ENCODE measurements at regions not wholly inside any gene's neighbourhood (a gene's known extent, or its start where the extent isn't known, plus 50 kb on each side); places are given as distances from the start of the nearest gene placed in this dataset.
"Not testable (repeated sequence)": the region's sequence is repeated elsewhere in the genome, so short reads cannot be mapped to it uniquely, and the experiment has no call there.

- Histone ChIP-seq H3K9ac (ENCODE audit: low read length) (no peak overlapping the region), H3K27ac (ENCODE audit: low read depth, low read length) (no peak overlapping the region)
These were observed 262.1 kb downstream of the LPIN1 start for GRCh38 chr2:12008425-12009061.

DNA sequence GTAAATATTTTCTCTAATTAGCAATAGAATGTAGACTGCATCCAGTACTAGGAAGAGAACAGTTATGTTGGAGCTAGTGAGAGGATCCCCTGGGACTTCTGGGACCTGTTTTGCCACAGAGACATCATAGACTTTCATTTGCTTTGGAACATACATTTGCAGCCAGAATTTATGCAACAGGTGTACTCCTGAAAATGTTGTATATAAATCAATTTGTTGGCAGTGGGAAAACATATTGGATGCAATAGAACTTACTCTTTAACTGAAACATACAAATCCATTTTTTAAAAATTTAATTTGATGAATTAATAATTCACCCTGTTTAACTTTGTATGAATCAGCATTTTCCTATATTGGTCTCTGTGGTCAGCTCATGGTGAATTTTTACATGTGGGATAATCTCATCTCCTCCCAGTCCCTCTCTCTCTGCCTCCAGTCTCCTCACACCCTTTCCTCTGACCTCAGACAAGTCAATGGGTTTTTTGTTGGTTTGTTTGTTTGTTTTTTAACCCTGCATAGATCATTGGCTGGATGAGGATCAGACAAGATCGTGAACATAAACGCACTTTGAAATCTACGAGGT lies 263.0 kb downstream of the LPIN1 start:
- Histone ChIP-seq H3K36me3 (ENCODE audit: control insufficient read depth, insufficient read depth, low read length) (no peaks in the 10 kb centered on the region), H3K9me3 (ENCODE audit: control insufficient read depth, insufficient read depth, low read depth, low read length) (no peaks in the 10 kb centered on the region), H3K4me1 (ENCODE audit: control insufficient read depth, insufficient read depth, low read length) (peaks cover 18% of the 10 kb centered on the region), H3K9ac (ENCODE audit: low read length) (no peak overlapping the region), H3K4me3 (ENCODE audit: low read depth, low read length) (no peak overlapping the region), H3K27ac (ENCODE audit: low read depth, low read length) (no peak overlapping the region), H3K27me3 (ENCODE audit: control insufficient read depth, insufficient read depth, low read length) (no peaks in the 10 kb centered on the region)

More at GRCh38 chr2:12008425-12009061, 262.1 kb downstream of the LPIN1 start:
- H3K36me3 ChIP-seq (ENCODE audit: control insufficient read depth, insufficient read depth, low read length), result no peaks in the 10 kb centered on the region
- H3K4me1 ChIP-seq (ENCODE audit: control insufficient read depth, insufficient read depth, low read length), result peaks cover 18% of the 10 kb centered on the region
- no peaks in the 10 kb centered on the region for H3K9me3 ChIP-seq (ENCODE audit: control insufficient read depth, insufficient read depth, low read depth, low read length)
- H3K4me3 ChIP-seq (ENCODE audit: low read depth, low read length), result no peak overlapping the region
- H3K27me3 ChIP-seq (ENCODE audit: control insufficient read depth, insufficient read depth, low read length), result no peaks in the 10 kb centered on the region

DNA sequence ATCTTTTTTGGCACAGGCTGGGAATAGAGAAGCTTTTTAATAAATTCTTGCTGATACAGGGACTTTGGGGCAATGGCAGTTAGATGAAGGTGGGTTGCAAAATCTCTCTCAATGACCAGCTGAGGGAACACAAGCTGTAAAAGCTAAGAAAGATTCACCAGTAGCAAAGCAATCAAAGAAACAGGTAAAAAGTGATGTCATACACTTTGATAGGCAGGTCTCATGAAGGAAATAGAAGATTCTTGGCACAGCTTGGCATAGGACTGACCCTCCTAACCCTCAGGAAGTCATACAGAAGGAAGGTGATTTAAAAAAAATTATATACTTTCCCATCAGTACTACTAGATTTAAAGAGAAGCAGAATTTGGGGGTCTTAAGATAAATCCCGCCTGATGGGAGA lies 263.6 kb downstream of the LPIN1 start:
- no peak overlapping the region for H3K9ac ChIP-seq (ENCODE audit: low read length)
- H3K36me3 ChIP-seq (ENCODE audit: control insufficient read depth, insufficient read depth, low read length), result no peaks in the 10 kb centered on the region
- H3K9me3 ChIP-seq (ENCODE audit: control insufficient read depth, insufficient read depth, low read depth, low read length), result no peaks in the 10 kb centered on the region
- no peaks in the 10 kb centered on the region for H3K27me3 ChIP-seq (ENCODE audit: control insufficient read depth, insufficient read depth, low read length)
- no peak overlapping the region for H3K27ac ChIP-seq (ENCODE audit: low read depth, low read length)
- H3K4me3 ChIP-seq (ENCODE audit: low read depth, low read length), result no peak overlapping the region
- peaks cover 18% of the 10 kb centered on the region for H3K4me1 ChIP-seq (ENCODE audit: control insufficient read depth, insufficient read depth, low read length)

DNA sequence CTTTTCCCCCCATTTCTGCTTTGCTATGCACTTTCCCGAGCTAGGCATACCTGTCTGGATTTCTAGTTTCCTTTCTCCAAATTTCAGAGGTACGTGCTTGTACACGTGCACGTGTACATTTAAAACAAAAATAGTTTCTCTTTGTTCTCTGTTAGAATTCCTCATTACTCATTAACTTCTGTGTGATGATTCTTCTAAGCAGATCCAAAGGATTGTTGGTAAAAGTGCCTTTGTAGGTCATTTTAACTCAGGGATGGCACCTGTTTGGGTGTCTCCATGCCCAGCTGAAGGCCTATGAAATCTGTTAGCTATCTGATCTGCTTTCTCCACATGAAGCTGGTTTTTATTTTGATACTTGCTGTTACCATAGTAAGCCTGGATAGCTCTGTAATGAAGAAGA lies 264.3 kb downstream of the LPIN1 start:
- H3K4me3 ChIP-seq (ENCODE audit: low read depth, low read length), result no peak overlapping the region
- no peaks in the 10 kb centered on the region for H3K36me3 ChIP-seq (ENCODE audit: control insufficient read depth, insufficient read depth, low read length)
- no peak overlapping the region for H3K27ac ChIP-seq (ENCODE audit: low read depth, low read length)
- H3K9me3 ChIP-seq (ENCODE audit: control insufficient read depth, insufficient read depth, low read depth, low read length), result no peaks in the 10 kb centered on the region
- H3K9ac ChIP-seq (ENCODE audit: low read length), result no peak overlapping the region
- peaks cover 18% of the 10 kb centered on the region for H3K4me1 ChIP-seq (ENCODE audit: control insufficient read depth, insufficient read depth, low read length)
- no peaks in the 10 kb centered on the region for H3K27me3 ChIP-seq (ENCODE audit: control insufficient read depth, insufficient read depth, low read length)

- H3K27ac ChIP-seq (ENCODE audit: low read depth, low read length), result no peak overlapping the region
- no peak overlapping the region for H3K9ac ChIP-seq (ENCODE audit: low read length)
- H3K4me3 ChIP-seq (ENCODE audit: low read depth, low read length), result no peak overlapping the region
- H3K9me3 ChIP-seq (ENCODE audit: control insufficient read depth, insufficient read depth, low read depth, low read length), result 0 out of 2 replicates have a peak, but pooled peaks cover 3% of the 10 kb centered on the region
- no peaks in the 10 kb centered on the region for H3K36me3 ChIP-seq (ENCODE audit: control insufficient read depth, insufficient read depth, low read length)
- no peaks in the 10 kb centered on the region for H3K4me1 ChIP-seq (ENCODE audit: control insufficient read depth, insufficient read depth, low read length)
- no peaks in the 10 kb centered on the region for H3K27me3 ChIP-seq (ENCODE audit: control insufficient read depth, insufficient read depth, low read length)
These were observed 267.9 kb downstream of the LPIN1 start for GRCh38 chr2:12014088-12014960.

GRCh38 chr2:12017499-12018157 lies 271.2 kb downstream of the LPIN1 start:
- peaks cover 35% of the 10 kb centered on the region for H3K9me3 ChIP-seq (ENCODE audit: control insufficient read depth, insufficient read depth, low read depth, low read length)
- H3K36me3 ChIP-seq (ENCODE audit: control insufficient read depth, insufficient read depth, low read length), result no peaks in the 10 kb centered on the region
- no peaks in the 10 kb centered on the region for H3K4me1 ChIP-seq (ENCODE audit: control insufficient read depth, insufficient read depth, low read length)
- H3K27me3 ChIP-seq (ENCODE audit: control insufficient read depth, insufficient read depth, low read length), result no peaks in the 10 kb centered on the region
- H3K4me3 ChIP-seq (ENCODE audit: low read depth, low read length), result no peak overlapping the region
- no peak overlapping the region for H3K27ac ChIP-seq (ENCODE audit: low read depth, low read length)
- H3K9ac ChIP-seq (ENCODE audit: low read length), result no peak overlapping the region

DNA sequence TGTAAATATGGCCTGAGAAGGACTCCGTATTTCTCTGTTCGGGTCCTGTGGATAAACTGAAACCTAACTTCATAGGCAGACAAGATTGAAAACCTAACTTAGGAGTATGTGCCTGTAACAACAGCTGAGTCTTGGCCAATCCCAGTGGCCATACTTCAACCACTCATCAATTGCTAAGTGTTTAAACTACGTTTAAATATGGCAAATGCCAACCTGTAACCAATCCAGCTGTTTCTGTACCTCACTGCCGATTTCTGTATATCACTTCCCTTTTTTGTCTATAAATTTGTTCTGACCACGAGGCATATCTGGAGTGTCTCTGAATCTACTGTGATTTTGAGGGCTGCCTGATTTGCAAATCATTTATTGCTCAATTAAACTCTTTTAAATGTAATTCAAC lies 272.3 kb downstream of the LPIN1 start:
- not testable (repeated sequence) for H3K27ac ChIP-seq (ENCODE audit: low read depth, low read length); H3K27me3 ChIP-seq (ENCODE audit: control insufficient read depth, insufficient read depth, low read length); H3K36me3 ChIP-seq (ENCODE audit: control insufficient read depth, insufficient read depth, low read length); H3K4me3 ChIP-seq (ENCODE audit: low read depth, low read length); H3K9ac ChIP-seq (ENCODE audit: low read length); H3K4me1 ChIP-seq (ENCODE audit: control insufficient read depth, insufficient read depth, low read length)
- H3K9me3 ChIP-seq (ENCODE audit: control insufficient read depth, insufficient read depth, low read depth, low read length), result peaks cover 39% of the 10 kb centered on the region

DNA sequence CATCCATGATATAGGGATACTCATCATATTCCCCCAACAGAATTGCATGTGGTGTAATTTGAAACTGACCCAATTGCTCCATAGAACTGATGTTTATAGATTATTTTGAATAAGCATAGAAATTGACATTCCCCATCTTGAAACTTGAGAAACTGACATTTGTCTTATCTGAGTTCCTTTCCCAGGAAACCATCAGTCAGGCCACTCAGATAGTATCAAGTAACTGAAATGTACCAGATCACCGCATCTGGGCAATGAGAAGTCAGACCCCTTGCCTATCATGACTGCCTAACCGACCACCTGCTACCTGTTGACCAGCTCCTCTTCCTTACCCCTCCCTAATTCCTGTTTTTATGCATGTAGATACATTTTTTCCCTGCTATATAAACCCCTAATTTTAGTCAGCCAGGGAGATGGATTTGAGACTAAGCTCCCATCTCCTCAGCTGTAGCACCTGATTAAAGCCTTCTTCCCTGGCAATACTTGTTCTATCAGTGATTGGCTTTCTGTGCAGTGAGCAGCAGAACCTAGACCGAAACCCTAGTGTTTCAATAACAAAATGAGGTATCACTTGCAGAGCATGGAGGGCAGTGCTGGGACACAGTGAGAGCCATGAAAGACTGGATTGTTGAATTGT lies 274.5 kb downstream of the LPIN1 start:
- Histone ChIP-seq H3K27ac (ENCODE audit: low read depth, low read length) (no peak overlapping the region), H3K27me3 (ENCODE audit: control insufficient read depth, insufficient read depth, low read length) (no peaks in the 10 kb centered on the region), H3K36me3 (ENCODE audit: control insufficient read depth, insufficient read depth, low read length) (no peaks in the 10 kb centered on the region), H3K4me1 (ENCODE audit: control insufficient read depth, insufficient read depth, low read length) (no peaks in the 10 kb centered on the region), H3K9ac (ENCODE audit: low read length) (no peak overlapping the region), H3K9me3 (ENCODE audit: control insufficient read depth, insufficient read depth, low read depth, low read length) (peaks cover 39% of the 10 kb centered on the region), H3K4me3 (ENCODE audit: low read depth, low read length) (no peak overlapping the region)

DNA sequence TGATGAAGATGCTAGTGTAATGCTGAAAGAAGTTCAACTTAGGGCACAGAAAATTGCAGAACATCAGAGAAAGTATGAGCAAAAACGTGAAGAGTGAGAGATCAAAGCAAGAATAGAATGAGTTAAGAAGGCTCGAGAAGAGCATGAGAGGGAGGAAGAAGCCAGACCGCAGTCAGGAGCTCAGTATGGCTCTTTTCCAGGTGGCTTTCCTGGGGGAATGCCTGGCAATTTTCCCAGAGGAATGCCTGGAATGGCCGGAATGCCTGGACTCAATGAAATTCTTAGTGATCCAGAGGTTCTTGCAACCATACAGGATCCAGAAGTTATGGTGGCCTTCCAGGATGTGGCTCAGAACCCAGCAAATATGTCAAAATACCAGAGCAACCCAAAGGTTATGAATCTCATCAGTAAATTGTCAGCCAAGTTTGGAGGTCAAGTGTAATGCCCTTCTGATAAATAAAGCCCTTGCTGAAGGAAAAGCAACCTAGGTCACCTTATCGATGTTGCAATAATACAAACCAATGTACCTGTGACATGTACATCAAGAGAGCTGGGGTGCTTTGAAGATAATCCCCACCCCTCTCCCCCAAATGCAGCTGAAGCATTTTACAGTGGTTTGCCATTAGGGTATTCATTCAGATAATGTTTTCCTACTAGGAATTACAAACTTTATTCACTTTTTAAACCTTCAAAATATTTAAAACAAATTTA lies 277.9 kb downstream of the LPIN1 start:
- not testable (repeated sequence) for H3K4me3 ChIP-seq (ENCODE audit: low read depth, low read length); H3K36me3 ChIP-seq (ENCODE audit: control insufficient read depth, insufficient read depth, low read length); H3K4me1 ChIP-seq (ENCODE audit: control insufficient read depth, insufficient read depth, low read length); H3K27ac ChIP-seq (ENCODE audit: low read depth, low read length); H3K27me3 ChIP-seq (ENCODE audit: control insufficient read depth, insufficient read depth, low read length); H3K9ac ChIP-seq (ENCODE audit: low read length)
- peaks cover 35% of the 10 kb centered on the region for H3K9me3 ChIP-seq (ENCODE audit: control insufficient read depth, insufficient read depth, low read depth, low read length)

- H3K4me3 ChIP-seq (ENCODE audit: low read depth, low read length), result no peak overlapping the region
- H3K36me3 ChIP-seq (ENCODE audit: control insufficient read depth, insufficient read depth, low read length), result no peaks in the 10 kb centered on the region
- no peak overlapping the region for H3K27ac ChIP-seq (ENCODE audit: low read depth, low read length)
- no peak overlapping the region for H3K9ac ChIP-seq (ENCODE audit: low read length)
- no peaks in the 10 kb centered on the region for H3K4me1 ChIP-seq (ENCODE audit: control insufficient read depth, insufficient read depth, low read length)
- H3K27me3 ChIP-seq (ENCODE audit: control insufficient read depth, insufficient read depth, low read length), result no peaks in the 10 kb centered on the region
- peaks cover 8% of the 10 kb centered on the region for H3K9me3 ChIP-seq (ENCODE audit: control insufficient read depth, insufficient read depth, low read depth, low read length)
These were observed 280.7 kb downstream of the LPIN1 start for GRCh38 chr2:12027136-12027535.
